K562 (cell line): ENCODE measurements at regions not wholly inside any gene's neighbourhood (a gene's known extent, or its start where the extent isn't known, plus 50 kb on each side); places are given as distances from the start of the nearest gene placed in this dataset.

ENCODE experiments used
- ATAC-seq: fragments of 200-7000 bp; cut with Tn5 transposase; 3 replicates; pipeline ENCODE4 v1.9.1; 2020; ENCODE audit warnings: moderate library complexity
- BruUV-seq: library from RNA; stranded (reverse); fragments of 400-500 nt; replicated peaks from 2 replicates; lab custom pipeline; 2021; lab: Mats Ljungman, UMichigan
- CTCF ChIA-PET: fragments of 300-600 bp; formaldehyde crosslinking; extraction: SDS; loops from one replicate; lab custom pipeline; 2021; ENCODE audit warnings: low intra/inter-chr PET ratio; lab: Yijun Ruan, JAX
- POLR2A ChIA-PET: fragments of 300-600, 350-650 bp; sonication (Branson Sonifier 250); formaldehyde crosslinking; extraction: SDS; loops from one replicate; lab custom pipeline; 2021; ENCODE audit warnings: antibody characterized with exemption, inconsistent platforms; lab: Yijun Ruan, JAX
- DNase-seq, 4 experiments: peaks; one replicate each; pipeline versions ENCODE4 v3.0.0 to v3.0.0-alpha.2; 2011 to 2018; ENCODE audit warnings: low spot score in 3 of 4, mixed read lengths in 3 of 4; ENCODE audit errors: extremely low read depth in 1 of 4
- FAIRE-seq: peaks from 2 replicates; lab custom pipeline; 2011; peaks lifted over from hg19 to GRCh38; lab: Jason Lieb, UNC
- H2AFZ ChIP-seq: 2 replicates; pipeline ENCODE4 v1.6.0; 2011; ENCODE audit warnings: low read depth, low read length, control low read depth, inconsistent platforms
- H3K27ac ChIP-seq: fragments of 200-600 bp; 3 replicates; pipeline ENCODE4 v1.8.0; 2011; ENCODE audit warnings: low read depth, mild to moderate bottlenecking, control low read depth, inconsistent platforms, low read length, moderate library complexity, mixed read lengths; ENCODE audit errors: extremely low read depth
- H3K27me3 ChIP-seq, 2 experiments: fragments of 300-600 bp in 1 of 2; 2 replicates in 1 of 2; 3 replicates in 1 of 2; pipeline versions ENCODE4 v1.6.0 to v1.8.0; 2011; ENCODE audit warnings: inconsistent platforms in 2 of 2, low read length in 2 of 2, mild to moderate bottlenecking in 1 of 2, mixed read lengths in 1 of 2, moderate library complexity in 1 of 2; ENCODE audit not compliant: control insufficient read depth in 2 of 2, insufficient read depth in 2 of 2
- H3K36me3 ChIP-seq: fragments of 300-600 bp; 3 replicates; pipeline ENCODE4 v1.8.0; 2011; ENCODE audit warnings: mild to moderate bottlenecking, low read length, inconsistent platforms; ENCODE audit not compliant: control insufficient read depth, insufficient read depth
- H3K4me1 ChIP-seq, 2 experiments: fragments of 200-600 bp in 1 of 2; replicated peaks in 1 of 2; 2 replicates in 1 of 2; 3 replicates in 1 of 2; pipeline versions ENCODE4 v1.5.1 to v1.8.0; 2011; ENCODE audit warnings: inconsistent platforms in 2 of 2, low read length in 2 of 2, mild to moderate bottlenecking in 1 of 2, mixed read lengths in 1 of 2, moderate library complexity in 1 of 2; ENCODE audit not compliant: control insufficient read depth in 2 of 2, insufficient read depth in 2 of 2
- H3K4me2 ChIP-seq: 2 replicates; pipeline ENCODE4 v1.6.1; 2011; ENCODE audit warnings: low read length, control low read depth, inconsistent platforms, mixed read lengths; ENCODE audit not compliant: insufficient read depth
- H3K4me3 ChIP-seq: fragments of 200-600 bp; sonication (generic), shearing (Covaris generic); 2 replicates; pipeline ENCODE4 v1.5.1; 2016; ENCODE audit warnings: control low read depth, inconsistent platforms
- H3K79me2 ChIP-seq: fragments of 200-600 bp; 3 replicates; pipeline ENCODE4 v1.8.0; 2011; ENCODE audit warnings: low read length, inconsistent platforms; ENCODE audit not compliant: control insufficient read depth, insufficient read depth
- H3K9ac ChIP-seq, 2 experiments: 2 replicates each; pipeline versions ENCODE4 v1.6.0 to v1.6.1; 2011; ENCODE audit warnings: low read depth in 2 of 2, low read length in 2 of 2, control low read depth in 1 of 2, inconsistent platforms in 1 of 2, mild to moderate bottlenecking in 1 of 2, mixed read lengths in 1 of 2; ENCODE audit not compliant: insufficient read depth in 1 of 2
- H3K9me1 ChIP-seq: one replicate; pipeline ENCODE4 v1.6.0; 2011; ENCODE audit warnings: inconsistent platforms, mild to moderate bottlenecking, low read length, moderate library complexity; ENCODE audit not compliant: control insufficient read depth, insufficient read depth
- H3K9me3 ChIP-seq: replicated peaks from 2 replicates; pipeline ENCODE4 v1.5.1; 2011; ENCODE audit warnings: low read depth, low read length, inconsistent platforms; ENCODE audit not compliant: control insufficient read depth, insufficient read depth
- H4K20me1 ChIP-seq: replicated peaks from 2 replicates; pipeline ENCODE4 v1.6.1; 2011; ENCODE audit warnings: low read length, inconsistent platforms, mixed read lengths; ENCODE audit not compliant: control insufficient read depth, insufficient read depth
- ATF2 ChIP-seq: sonication (generic); formaldehyde crosslinking; IDR thresholded peaks from 2 replicates; pipeline ENCODE4 v1.8.1; 2022; ENCODE audit warnings: missing genetic modification reagents
- CBFA2T3 ChIP-seq: fragments of 450-650 bp; IDR thresholded peaks from 2 replicates; pipeline ENCODE4 v1.6.1; 2017
- CTBP1 ChIP-seq: fragments of 450-650 bp; IDR thresholded peaks from 2 replicates; pipeline ENCODE4 v1.6.1; 2016; ENCODE audit warnings: borderline replicate concordance
- DDX20 ChIP-seq: fragments of 450-650 bp; IDR thresholded peaks from 2 replicates; pipeline ENCODE4 v1.6.1; 2016; ENCODE audit warnings: missing genetic modification characterization, low read depth, mild to moderate bottlenecking, missing compliant biosample characterization, moderate library complexity
- FOXP4 ChIP-seq: sonication (generic); formaldehyde crosslinking; IDR thresholded peaks from 2 replicates; pipeline ENCODE4 v1.8.0; 2022; ENCODE audit warnings: mild to moderate bottlenecking, missing genetic modification reagents, borderline replicate concordance
- GTF2A2 ChIP-seq: IDR thresholded peaks from 2 replicates; pipeline ENCODE4 v1.6.1; 2016; ENCODE audit warnings: mild to moderate bottlenecking, missing genetic modification characterization, missing compliant biosample characterization
- HINFP ChIP-seq: fragments of 450-650 bp; conservative IDR thresholded peaks from 2 replicates; pipeline ENCODE4 v1.6.1; 2016; ENCODE audit warnings: missing genetic modification characterization, low read depth, mild to moderate bottlenecking, control low read depth, missing compliant biosample characterization
- HMGN3 ChIP-seq: IDR thresholded peaks from 2 replicates; pipeline ENCODE4 v1.6.1; 2011; ENCODE audit warnings: borderline replicate concordance, low read depth, mild to moderate bottlenecking, mixed read lengths, low read length; ENCODE audit not compliant: insufficient read length; ENCODE audit errors: extremely low read depth
- HSF4 ChIP-seq: fragments of 250-450 bp; sonication (Bioruptor Pico); IDR thresholded peaks from 2 replicates; pipeline ENCODE4 v2.1.2; 2022; ENCODE audit warnings: mild to moderate bottlenecking, moderate library complexity, borderline replicate concordance
- IRF9 ChIP-seq: fragments of 450-650 bp; IDR thresholded peaks from 2 replicates; pipeline ENCODE4 v1.6.1; 2016; ENCODE audit warnings: missing biosample characterization, missing genetic modification characterization
- PML ChIP-seq: IDR thresholded peaks from 2 replicates; pipeline ENCODE4 v1.6.1; 2012; ENCODE audit warnings: low read length, inconsistent platforms
- RBM22 ChIP-seq: fragments of 200-400 bp; formaldehyde crosslinking; IDR thresholded peaks from 2 replicates; pipeline ENCODE4 v1.6.1; 2018; ENCODE audit warnings: low read length, low read depth; ENCODE audit not compliant: poor library complexity, severe bottlenecking
- SETDB1 ChIP-seq: IDR thresholded peaks from one replicate; pipeline ENCODE4 v1.6.1; 2012; ENCODE audit warnings: low read length, control low read depth, inconsistent platforms
- SMARCB1 ChIP-seq: IDR thresholded peaks from 2 replicates; pipeline ENCODE4 v1.6.1; 2011; ENCODE audit warnings: improper control_type of control experiment, low read depth; ENCODE audit not compliant: insufficient read length
- ZNF165 ChIP-seq: fragments of 250-450 bp; sonication (Bioruptor Pico); IDR thresholded peaks from 2 replicates; pipeline ENCODE4 v1.4.0; 2020; ENCODE audit warnings: borderline replicate concordance
- ZNF717 ChIP-seq: fragments of 250-450 bp; sonication (Bioruptor Pico); IDR thresholded peaks from 2 replicates; pipeline ENCODE4 v1.5.0; 2021
- ZNF830 ChIP-seq: fragments of 250-450 bp; sonication (Bioruptor Pico); IDR thresholded peaks from 2 replicates; pipeline ENCODE4 v1.5.0; 2021; ENCODE audit warnings: mild to moderate bottlenecking
- WGBS: fragments of 100-300 bp; shearing (Covaris generic); methylation state at CpG from one replicate; pipeline ENCODE4 v1.1.6; 2016; ENCODE audit warnings: low coverage, mixed read lengths; ENCODE audit not compliant: insufficient coverage; ENCODE audit errors: missing lambda C conversion rate; 5-methylcytosine and 5-hydroxymethylcytosine counted together
- in situ Hi-C: fragments of 300-500 bp; cut with MboI; formaldehyde crosslinking; loops from 4 replicates; pipeline ENCODE4 v1.15.0; 2018; ENCODE audit warnings: inconsistent platforms, mixed read lengths
- intact Hi-C: fragments of 100-400 bp; cut with micrococcal nuclease; formaldehyde crosslinking; loops from 2 replicates; pipeline ENCODE4 v1.14.2; 2022

GRCh38 chr5:4513381-4513780, 626.7 kb upstream of the ADAMTS16 start:
- 0% methylated on average over 4 of the region's 4 CpGs for WGBS
- Histone ChIP-seq H3K9me3 (no peaks in the 10 kb centered on the region; the same call in 1 of the 2 replicates), H4K20me1 (no peaks in the 10 kb centered on the region), H3K4me1 (no peaks in the 10 kb centered on the region), H3K4me2 (no peak overlapping the region), H3K36me3 (no peaks in the 10 kb centered on the region), H3K4me3 (no peak overlapping the region), H3K9ac (no peak overlapping the region), H3K79me2 (no peaks in the 10 kb centered on the region), H3K27me3 (no peaks in the 10 kb centered on the region), H2AFZ (no peak overlapping the region), H3K9me1 (no peaks in the 10 kb centered on the region), H3K27ac (no peak overlapping the region)
- TF ChIP-seq FOXP4 (CRISPR knock-in tag), result no peak
- TF ChIP-seq SETDB1, result no peak
- no peak for TF ChIP-seq IRF9 (tag)
- no peak for TF ChIP-seq PML
- TF ChIP-seq GTF2A2 (tag), result no peak
- TF ChIP-seq ATF2, result no peak
- TF ChIP-seq ZNF717, result no peak
- no peak for TF ChIP-seq HSF4 (CRISPR knock-in tag)
- no peak for TF ChIP-seq RBM22
- no peak for TF ChIP-seq ZNF830 (CRISPR knock-in tag)
- no peak for TF ChIP-seq CBFA2T3
- no peak for TF ChIP-seq ZNF165 (CRISPR knock-in tag)
- TF ChIP-seq HMGN3, result no peak
- TF ChIP-seq HINFP (tag), result no peak
- no peak for TF ChIP-seq DDX20 (tag)
- TF ChIP-seq SMARCB1, result no peak
- TF ChIP-seq CTBP1, result no peak
- FAIRE-seq (no peak), ATAC-seq (no peak), DNase-seq (no peak)
- POLR2A ChIA-PET, result no interaction called here
- in situ Hi-C loops, result no loop called here
- no TSS peak for BruUV-seq
- CTCF ChIA-PET, result no interaction called here
- intact Hi-C loops, result no loop called here
